ENCODE measurements at regions not wholly inside any gene's neighbourhood (a gene's known extent, or its start where the extent isn't known, plus 50 kb on each side); places are given as distances from the start of the nearest gene placed in this dataset.

- no peak overlapping the region for H3K4me3 ChIP-seq (ENCODE audit: control extremely low read depth in 1 of 5, extremely low read depth in 1 of 5, insufficient read depth in 1 of 5, low read depth in 2 of 5, low read length in 4 of 5)
- no peaks in the 10 kb centered on the region for H4K20me1 ChIP-seq (ENCODE audit: control insufficient read depth, insufficient read depth, low read length, poor library complexity, severe bottlenecking)
- no peak overlapping the region for H3K4me3 Mint-ChIP-seq
- no peak overlapping the region for H3K9ac ChIP-seq (ENCODE audit: low read length)
- 89% methylated on average over 6 of the region's 9 CpGs for WGBS (ENCODE audit: insufficient coverage)
- TF ChIP-seq CTCF (IDR thresholded peaks at IDR 0.05) (no peak), EZH2 (IDR thresholded peaks at IDR 0.05; ENCODE audit: borderline replicate concordance, insufficient read depth, low read depth, low read length, poor library complexity, severe bottlenecking) (no peak)
- no peak overlapping the region for H3K27ac Mint-ChIP-seq
- ATAC-seq (ENCODE audit: low read depth) (no peak), DNase-seq (no peak)
- H3K4me1 ChIP-seq (ENCODE audit: control insufficient read depth in 2 of 2, insufficient read depth in 2 of 2, low read length in 2 of 2), result no peaks in the 10 kb centered on the region
- ChIA-PET POLR2A (no interaction called here), CTCF (interaction anchor here (0.6 kb wide), 1 partner anchor 11 kb away, joined by 4 read pairs; no protein-coding TSS in a partner anchor)
- H3K27me3 Mint-ChIP-seq, result peaks cover 2% of the 10 kb centered on the region
- no peak overlapping the region for H3K27ac ChIP-seq (ENCODE audit: low read length in 2 of 2)
- H3K9me3 ChIP-seq (ENCODE audit: control extremely low read depth in 1 of 3, control insufficient read depth in 2 of 3, insufficient read depth in 1 of 3, low read length in 2 of 3), result no peaks in the 10 kb centered on the region
- no peak overlapping the region for H3K4me2 ChIP-seq (replicated peaks; ENCODE audit: low read depth, low read length, poor library complexity, severe bottlenecking)
- no peak overlapping the region for H2AFZ ChIP-seq (ENCODE audit: insufficient read depth, low read depth, low read length, poor library complexity, severe bottlenecking)
- intact Hi-C loops (cut with micrococcal nuclease), result no loop called here
- H3K36me3 ChIP-seq (replicated peaks in 1 of 2; ENCODE audit: control extremely low read depth in 1 of 2, control insufficient read depth in 1 of 2, extremely low read depth in 1 of 2, insufficient read depth in 2 of 2, low read length in 1 of 2), result no peaks in the 10 kb centered on the region
- no peaks in the 10 kb centered on the region for H3K27me3 ChIP-seq (replicated peaks in 1 of 4; ENCODE audit: control extremely low read depth in 1 of 4, control insufficient read depth in 3 of 4, insufficient read depth in 4 of 4, low read length in 3 of 4)
- H3K79me2 ChIP-seq (ENCODE audit: control insufficient read depth, insufficient read depth, low read length), result no peaks in the 10 kb centered on the region
- no peaks in the 10 kb centered on the region for H3K4me1 Mint-ChIP-seq
- no peaks in the 10 kb centered on the region for H3K9me3 Mint-ChIP-seq (ENCODE audit: insufficient read depth)
Observed at GRCh38 chr2:16139663-16140615, 199.6 kb downstream of the MYCN start.

All from B cell (primary cell).